K562 (cell line): ENCODE measurements at regions not wholly inside any gene's neighbourhood (a gene's known extent, or its start where the extent isn't known, plus 50 kb on each side); places are given as distances from the start of the nearest gene placed in this dataset.

Experiments
- ATAC-seq: fragments of 200-7000 bp; cut with Tn5 transposase; 3 replicates; pipeline ENCODE4 v1.9.1; 2020; ENCODE audit warnings: moderate library complexity
- BruUV-seq: library from RNA; stranded (reverse); fragments of 400-500 nt; replicated peaks from 2 replicates; lab custom pipeline; 2021; lab: Mats Ljungman, UMichigan
- CTCF ChIA-PET: fragments of 300-600 bp; formaldehyde crosslinking; extraction: SDS; loops from one replicate; lab custom pipeline; 2021; ENCODE audit warnings: low intra/inter-chr PET ratio; lab: Yijun Ruan, JAX
- POLR2A ChIA-PET: fragments of 300-600, 350-650 bp; sonication (Branson Sonifier 250); formaldehyde crosslinking; extraction: SDS; loops from one replicate; lab custom pipeline; 2021; ENCODE audit warnings: antibody characterized with exemption, inconsistent platforms; lab: Yijun Ruan, JAX
- DNase-seq, 4 experiments: peaks; one replicate each; pipeline versions ENCODE4 v3.0.0 to v3.0.0-alpha.2; 2011 to 2018; ENCODE audit warnings: low spot score in 3 of 4, mixed read lengths in 3 of 4; ENCODE audit errors: extremely low read depth in 1 of 4
- FAIRE-seq: peaks from 2 replicates; lab custom pipeline; 2011; peaks lifted over from hg19 to GRCh38; lab: Jason Lieb, UNC
- H2AFZ ChIP-seq: 2 replicates; pipeline ENCODE4 v1.6.0; 2011; ENCODE audit warnings: low read depth, low read length, control low read depth, inconsistent platforms
- H3K27ac ChIP-seq: fragments of 200-600 bp; 3 replicates; pipeline ENCODE4 v1.8.0; 2011; ENCODE audit warnings: low read depth, mild to moderate bottlenecking, control low read depth, inconsistent platforms, low read length, moderate library complexity, mixed read lengths; ENCODE audit errors: extremely low read depth
- H3K27me3 ChIP-seq, 2 experiments: fragments of 300-600 bp in 1 of 2; 2 replicates in 1 of 2; 3 replicates in 1 of 2; pipeline versions ENCODE4 v1.6.0 to v1.8.0; 2011; ENCODE audit warnings: inconsistent platforms in 2 of 2, low read length in 2 of 2, mild to moderate bottlenecking in 1 of 2, mixed read lengths in 1 of 2, moderate library complexity in 1 of 2; ENCODE audit not compliant: control insufficient read depth in 2 of 2, insufficient read depth in 2 of 2
- H3K36me3 ChIP-seq: fragments of 300-600 bp; 3 replicates; pipeline ENCODE4 v1.8.0; 2011; ENCODE audit warnings: mild to moderate bottlenecking, low read length, inconsistent platforms; ENCODE audit not compliant: control insufficient read depth, insufficient read depth
- H3K4me1 ChIP-seq, 2 experiments: fragments of 200-600 bp in 1 of 2; replicated peaks in 1 of 2; 2 replicates in 1 of 2; 3 replicates in 1 of 2; pipeline versions ENCODE4 v1.5.1 to v1.8.0; 2011; ENCODE audit warnings: inconsistent platforms in 2 of 2, low read length in 2 of 2, mild to moderate bottlenecking in 1 of 2, mixed read lengths in 1 of 2, moderate library complexity in 1 of 2; ENCODE audit not compliant: control insufficient read depth in 2 of 2, insufficient read depth in 2 of 2
- H3K4me2 ChIP-seq: 2 replicates; pipeline ENCODE4 v1.6.1; 2011; ENCODE audit warnings: low read length, control low read depth, inconsistent platforms, mixed read lengths; ENCODE audit not compliant: insufficient read depth
- H3K4me3 ChIP-seq: fragments of 200-600 bp; sonication (generic), shearing (Covaris generic); 2 replicates; pipeline ENCODE4 v1.5.1; 2016; ENCODE audit warnings: control low read depth, inconsistent platforms
- H3K79me2 ChIP-seq: fragments of 200-600 bp; 3 replicates; pipeline ENCODE4 v1.8.0; 2011; ENCODE audit warnings: low read length, inconsistent platforms; ENCODE audit not compliant: control insufficient read depth, insufficient read depth
- H3K9ac ChIP-seq, 2 experiments: 2 replicates each; pipeline versions ENCODE4 v1.6.0 to v1.6.1; 2011; ENCODE audit warnings: low read depth in 2 of 2, low read length in 2 of 2, control low read depth in 1 of 2, inconsistent platforms in 1 of 2, mild to moderate bottlenecking in 1 of 2, mixed read lengths in 1 of 2; ENCODE audit not compliant: insufficient read depth in 1 of 2
- H3K9me1 ChIP-seq: one replicate; pipeline ENCODE4 v1.6.0; 2011; ENCODE audit warnings: inconsistent platforms, mild to moderate bottlenecking, low read length, moderate library complexity; ENCODE audit not compliant: control insufficient read depth, insufficient read depth
- H3K9me3 ChIP-seq: replicated peaks from 2 replicates; pipeline ENCODE4 v1.5.1; 2011; ENCODE audit warnings: low read depth, low read length, inconsistent platforms; ENCODE audit not compliant: control insufficient read depth, insufficient read depth
- H4K20me1 ChIP-seq: replicated peaks from 2 replicates; pipeline ENCODE4 v1.6.1; 2011; ENCODE audit warnings: low read length, inconsistent platforms, mixed read lengths; ENCODE audit not compliant: control insufficient read depth, insufficient read depth
- ARID2 ChIP-seq: fragments of 450-650 bp; IDR thresholded peaks from 2 replicates; pipeline ENCODE4 v1.6.1; 2017; ENCODE audit warnings: antibody characterized with exemption, mild to moderate bottlenecking
- C11orf30 ChIP-seq: fragments of 450-650 bp; IDR thresholded peaks from 2 replicates; pipeline ENCODE4 v1.6.1; 2016; ENCODE audit warnings: low read depth, mild to moderate bottlenecking
- GATAD2A ChIP-seq: fragments of 450-650 bp; IDR thresholded peaks from 2 replicates; pipeline ENCODE4 v1.6.1; 2017
- HDAC2 ChIP-seq: fragments of 450-650 bp; IDR thresholded peaks from 2 replicates; pipeline ENCODE4 v1.6.1; 2016; ENCODE audit warnings: mild to moderate bottlenecking
- MAFF ChIP-seq: IDR thresholded peaks from 2 replicates; pipeline ENCODE4 v1.6.1; 2012; ENCODE audit warnings: low read length, improper control_type of control experiment
- MAFG ChIP-seq: fragments of 450-650 bp; conservative IDR thresholded peaks from 2 replicates; pipeline ENCODE4 v1.6.1; 2016; ENCODE audit warnings: missing genetic modification characterization, missing compliant biosample characterization
- MAFK ChIP-seq: IDR thresholded peaks from 2 replicates; pipeline ENCODE4 v1.6.1; 2011; ENCODE audit warnings: low read length, improper control_type of control experiment
- ZNF133 ChIP-seq: fragments of 250-450 bp; sonication (Bioruptor Pico); IDR thresholded peaks from 2 replicates; pipeline ENCODE4 v1.4.0; 2020; ENCODE audit warnings: mild to moderate bottlenecking
- ZNF316 ChIP-seq: fragments of 450-650 bp; IDR thresholded peaks from 2 replicates; pipeline ENCODE4 v1.6.1; 2016
- WGBS: fragments of 100-300 bp; shearing (Covaris generic); methylation state at CpG from one replicate; pipeline ENCODE4 v1.1.6; 2016; ENCODE audit warnings: low coverage, mixed read lengths; ENCODE audit not compliant: insufficient coverage; ENCODE audit errors: missing lambda C conversion rate; 5-methylcytosine and 5-hydroxymethylcytosine counted together
- in situ Hi-C: fragments of 300-500 bp; cut with MboI; formaldehyde crosslinking; loops from 4 replicates; pipeline ENCODE4 v1.15.0; 2018; ENCODE audit warnings: inconsistent platforms, mixed read lengths
- intact Hi-C: fragments of 100-400 bp; cut with micrococcal nuclease; formaldehyde crosslinking; loops from 2 replicates; pipeline ENCODE4 v1.14.2; 2022
- TF ChIP-seq, protein P1 (sequence below), 2 experiments: fragments of 450-650 bp in 1 of 2; sonication (generic) in 1 of 2; formaldehyde crosslinking in 1 of 2; IDR thresholded peaks; 2 replicates each; pipeline versions ENCODE4 v1.7.1 to v1.9.0; 2016 to 2022; ENCODE audit warnings: inconsistent platforms in 1 of 2, mild to moderate bottlenecking in 1 of 2, missing genetic modification reagents in 1 of 2

DNA sequence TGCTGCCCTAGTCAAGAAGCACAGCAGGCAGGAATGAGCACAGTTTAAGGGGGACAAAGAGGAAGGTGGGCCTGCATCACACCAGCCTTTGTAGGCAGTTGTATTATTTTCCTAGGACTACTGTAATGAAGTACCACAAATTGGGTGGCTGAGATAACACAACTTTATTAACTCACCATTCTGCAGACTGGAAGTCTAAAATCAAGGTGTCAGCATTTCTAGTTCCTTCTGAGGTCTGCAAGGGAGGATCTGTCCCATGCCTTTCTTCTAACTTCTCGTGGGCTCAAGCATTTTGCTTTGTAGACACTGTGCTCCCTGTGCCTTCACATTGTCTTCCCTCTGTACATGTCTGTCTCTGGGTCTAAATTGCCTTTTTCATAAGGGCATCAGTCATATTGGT lies 488.5 kb upstream of the JARID2 start:
- no peaks in the 10 kb centered on the region for H3K9me3 ChIP-seq
- H3K27ac ChIP-seq: no peak overlapping the region
- H3K36me3 ChIP-seq: no peaks in the 10 kb centered on the region
- H3K79me2 ChIP-seq: no peaks in the 10 kb centered on the region
- ATAC-seq (no peak), FAIRE-seq (no peak), DNase-seq (no peak)
- no TSS peak for BruUV-seq
- WGBS: 37% methylated on average over 1 of the region's 1 CpG
- POLR2A ChIA-PET: no interaction called here
- no peaks in the 10 kb centered on the region for H3K27me3 ChIP-seq
- TF ChIP-seq MAFG (tag) (peak; percentile 75), MAFK (peak; percentile 66; the same call in 1 of the 2 replicates), HDAC2 (no peak), ZNF316 (peak; percentile 89), GATAD2A (no peak), ZNF133 (CRISPR knock-in tag) (no peak), ARID2 (no peak), C11orf30 (peak; percentile 79), MAFF (peak; percentile 71)
- TF ChIP-seq, protein P1, sequence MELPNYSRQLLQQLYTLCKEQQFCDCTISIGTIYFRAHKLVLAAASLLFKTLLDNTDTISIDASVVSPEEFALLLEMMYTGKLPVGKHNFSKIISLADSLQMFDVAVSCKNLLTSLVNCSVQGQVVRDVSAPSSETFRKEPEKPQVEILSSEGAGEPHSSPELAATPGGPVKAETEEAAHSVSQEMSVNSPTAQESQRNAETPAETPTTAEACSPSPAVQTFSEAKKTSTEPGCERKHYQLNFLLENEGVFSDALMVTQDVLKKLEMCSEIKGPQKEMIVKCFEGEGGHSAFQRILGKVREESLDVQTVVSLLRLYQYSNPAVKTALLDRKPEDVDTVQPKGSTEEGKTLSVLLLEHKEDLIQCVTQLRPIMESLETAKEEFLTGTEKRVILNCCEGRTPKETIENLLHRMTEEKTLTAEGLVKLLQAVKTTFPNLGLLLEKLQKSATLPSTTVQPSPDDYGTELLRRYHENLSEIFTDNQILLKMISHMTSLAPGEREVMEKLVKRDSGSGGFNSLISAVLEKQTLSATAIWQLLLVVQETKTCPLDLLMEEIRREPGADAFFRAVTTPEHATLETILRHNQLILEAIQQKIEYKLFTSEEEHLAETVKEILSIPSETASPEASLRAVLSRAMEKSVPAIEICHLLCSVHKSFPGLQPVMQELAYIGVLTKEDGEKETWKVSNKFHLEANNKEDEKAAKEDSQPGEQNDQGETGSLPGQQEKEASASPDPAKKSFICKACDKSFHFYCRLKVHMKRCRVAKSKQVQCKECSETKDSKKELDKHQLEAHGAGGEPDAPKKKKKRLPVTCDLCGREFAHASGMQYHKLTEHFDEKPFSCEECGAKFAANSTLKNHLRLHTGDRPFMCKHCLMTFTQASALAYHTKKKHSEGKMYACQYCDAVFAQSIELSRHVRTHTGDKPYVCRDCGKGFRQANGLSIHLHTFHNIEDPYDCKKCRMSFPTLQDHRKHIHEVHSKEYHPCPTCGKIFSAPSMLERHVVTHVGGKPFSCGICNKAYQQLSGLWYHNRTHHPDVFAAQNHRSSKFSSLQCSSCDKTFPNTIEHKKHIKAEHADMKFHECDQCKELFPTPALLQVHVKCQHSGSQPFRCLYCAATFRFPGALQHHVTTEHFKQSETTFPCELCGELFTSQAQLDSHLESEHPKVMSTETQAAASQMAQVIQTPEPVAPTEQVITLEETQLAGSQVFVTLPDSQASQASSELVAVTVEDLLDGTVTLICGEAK (IDR thresholded peaks at IDR 0.05): peak; percentile 63
- TF ChIP-seq, protein P1 (CRISPR knock-in tag; IDR thresholded peaks at IDR 0.05): no peak
- no peak overlapping the region for H3K4me3 ChIP-seq
- CTCF ChIA-PET: no interaction called here
- no peaks in the 10 kb centered on the region for H3K9me1 ChIP-seq
- H2AFZ ChIP-seq: no peak overlapping the region
- H3K4me1 ChIP-seq: peaks cover 0 to 8% of the 10 kb centered on the region in 2 experiments; a peak in 2 of 5 replicates
- no peak overlapping the region for H3K9ac ChIP-seq
- in situ Hi-C loops: no loop called here
- intact Hi-C loops: no loop called here
- H4K20me1 ChIP-seq: no peaks in the 10 kb centered on the region
- no peak overlapping the region for H3K4me2 ChIP-seq
